SK-N-MC (cell line): ENCODE measurements at regions not wholly inside any gene's neighbourhood (a gene's known extent, or its start where the extent isn't known, plus 50 kb on each side); places are given as distances from the start of the nearest gene placed in this dataset.
"Not testable (repeated sequence)": the region's sequence is repeated elsewhere in the genome, so short reads cannot be mapped to it uniquely, and the experiment has no call there.

Experiments
- DNase-seq: peaks from one replicate; pipeline ENCODE4 v3.0.0-alpha.2; 2011; ENCODE audit warnings: low read depth, low spot score
- H3K27ac ChIP-seq: fragments of 200-600 bp; sonication (generic); 2 replicates; pipeline ENCODE4 v1.5.1; 2016; ENCODE audit warnings: mixed run types
- H3K36me3 ChIP-seq: fragments of 200-600 bp; sonication (generic); 2 replicates; pipeline ENCODE4 v1.6.1; 2017; ENCODE audit warnings: antibody characterized with exemption, low read length, mixed read lengths; ENCODE audit not compliant: insufficient read depth
- H3K4me3 ChIP-seq: fragments of 200-600 bp; sonication (generic); 2 replicates; pipeline ENCODE4 v1.5.1; 2016
- H3K9ac ChIP-seq: fragments of 200-600 bp; sonication (generic); 2 replicates; pipeline ENCODE4 v1.8.0; 2017; ENCODE audit warnings: mixed run types, mixed read lengths; ENCODE audit not compliant: insufficient read length
- H3K9me3 ChIP-seq: fragments of 200-600 bp; sonication (generic); 2 replicates; pipeline ENCODE4 v1.6.1; 2017; ENCODE audit warnings: low read depth, mild to moderate bottlenecking, antibody characterized with exemption, low read length, moderate library complexity, mixed read lengths
- EZH2 ChIP-seq: fragments of 200-600 bp; sonication (generic); IDR thresholded peaks from one replicate; pipeline ENCODE4 v1.6.1; 2017; ENCODE audit warnings: antibody characterized with exemption
- FOXP2 ChIP-seq: optimal IDR thresholded peaks from 2 replicates; pipeline ENCODE3; 2011; ENCODE audit warnings: mild to moderate bottlenecking, moderate library complexity; ENCODE audit not compliant: insufficient read depth; ENCODE audit errors: extremely low read length, control extremely low read depth
- POLR2AphosphoS5 ChIP-seq: IDR thresholded peaks from 2 replicates; pipeline ENCODE4 v1.6.1; 2012; ENCODE audit warnings: mild to moderate bottlenecking, low read depth, low read length, borderline replicate concordance

DNA sequence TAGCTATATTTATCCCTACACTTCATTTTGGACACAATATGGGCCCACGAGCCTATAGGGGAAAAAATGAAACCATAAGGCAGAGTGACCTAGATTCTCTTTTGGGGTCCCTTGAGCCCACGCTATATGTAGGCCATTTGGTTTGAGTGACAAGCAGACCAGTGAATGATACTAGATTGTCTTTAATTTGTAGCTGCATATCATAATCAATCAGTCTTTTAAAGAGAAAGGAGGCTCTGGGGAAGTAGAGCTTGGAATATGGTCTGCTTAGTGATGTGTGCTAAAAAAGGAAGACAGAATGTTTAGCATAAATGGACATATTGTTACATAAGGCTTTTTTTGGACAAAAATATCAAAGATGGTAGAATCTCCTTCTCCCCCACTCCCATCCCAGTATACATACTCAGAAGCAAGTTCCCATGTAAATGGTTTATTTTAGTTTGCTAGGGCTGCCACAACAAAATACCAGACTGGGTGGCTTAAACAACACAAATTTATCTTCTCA lies 140.8 kb downstream of the CAPZA3 start:
- H3K4me3 ChIP-seq, result no peak overlapping the region
- no peak overlapping the region for H3K27ac ChIP-seq
- TF ChIP-seq POLR2AphosphoS5 (no peak), EZH2 (no peak), FOXP2 (no peak)
- H3K9ac ChIP-seq, result no peak overlapping the region
- H3K9me3 ChIP-seq, result no peaks in the 10 kb centered on the region
- DNase-seq, result no peak
- H3K36me3 ChIP-seq, result no peaks in the 10 kb centered on the region

DNA sequence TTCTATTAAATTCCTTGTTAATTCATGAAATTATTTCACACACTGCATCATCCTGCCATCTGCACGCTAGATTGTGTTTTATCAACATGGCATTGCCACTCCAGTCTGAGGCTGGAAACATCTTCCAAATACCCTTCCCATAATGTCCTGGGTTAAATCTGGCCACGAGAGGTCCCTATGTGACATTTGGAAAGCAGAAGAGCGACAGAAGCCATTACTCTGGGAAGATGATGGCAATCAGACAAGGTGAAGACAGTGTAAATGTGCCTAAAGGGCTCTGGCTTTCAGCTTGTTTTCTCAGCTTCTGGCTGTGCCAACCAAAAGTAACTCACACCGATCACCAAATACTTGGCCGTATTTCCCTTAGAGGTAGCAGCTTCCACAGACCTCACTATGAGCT lies 144.8 kb downstream of the CAPZA3 start:
- no peak for DNase-seq

DNA sequence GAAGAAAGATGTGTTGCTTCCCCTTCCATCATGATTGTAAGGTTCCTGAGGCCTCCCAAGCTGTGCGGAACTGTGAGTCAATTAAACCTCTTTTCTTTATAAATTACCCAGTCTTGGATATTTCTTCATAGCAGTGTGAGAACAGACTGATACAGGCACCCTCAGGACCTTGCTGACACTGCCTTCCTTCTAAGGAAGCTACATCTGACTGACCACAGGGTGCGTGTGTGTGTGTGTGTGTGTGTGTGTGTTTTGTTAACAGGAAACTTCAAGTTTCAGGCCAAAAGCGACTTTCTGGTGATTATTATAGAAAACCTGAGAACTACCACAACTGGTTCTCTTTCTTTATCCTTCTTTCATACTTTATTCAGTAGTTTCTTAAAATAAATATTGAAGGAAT lies 149.0 kb downstream of the CAPZA3 start:
- H3K27ac ChIP-seq, result no peak overlapping the region
- H3K36me3 ChIP-seq, result no peaks in the 10 kb centered on the region
- H3K9ac ChIP-seq, result no peak overlapping the region
- H3K9me3 ChIP-seq, result no peaks in the 10 kb centered on the region
- no peak overlapping the region for H3K4me3 ChIP-seq
- DNase-seq, result no peak
- TF ChIP-seq EZH2, result no peak
- no peak for TF ChIP-seq FOXP2
- TF ChIP-seq POLR2AphosphoS5, result no peak

More for the DNA sequence above, 144.8 kb downstream of the CAPZA3 start:
- no peak overlapping the region for H3K27ac ChIP-seq
- H3K9me3 ChIP-seq, result no peaks in the 10 kb centered on the region
- H3K9ac ChIP-seq, result no peak overlapping the region
- no peaks in the 10 kb centered on the region for H3K36me3 ChIP-seq
- H3K4me3 ChIP-seq, result no peak overlapping the region
- TF ChIP-seq EZH2, result no peak

DNA sequence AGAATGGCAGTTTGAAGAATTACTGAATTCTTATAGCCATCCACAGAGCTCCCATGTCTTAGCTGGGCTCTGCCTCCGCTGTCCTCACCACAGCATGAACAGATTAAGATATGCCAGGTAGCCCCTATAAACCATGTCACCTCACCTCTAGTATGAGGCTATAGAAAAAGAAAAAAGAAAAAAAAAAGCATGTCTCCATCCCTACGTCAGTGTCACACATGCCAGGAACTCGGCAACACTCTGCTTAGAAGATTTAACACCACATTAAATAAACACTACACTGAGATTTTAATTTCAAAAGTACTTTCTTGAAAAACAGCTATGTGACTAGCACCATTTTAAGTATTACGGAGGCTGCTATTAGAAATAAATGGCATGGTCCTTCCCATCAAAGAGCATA lies 149.4 kb downstream of the CAPZA3 start:
- Histone ChIP-seq H3K27ac (no peak overlapping the region), H3K36me3 (no peaks in the 10 kb centered on the region), H3K9ac (no peak overlapping the region), H3K4me3 (no peak overlapping the region), H3K9me3 (no peaks in the 10 kb centered on the region)
- TF ChIP-seq FOXP2, result no peak
- no peak for TF ChIP-seq POLR2AphosphoS5
- no peak for TF ChIP-seq EZH2
- DNase-seq, result no peak

DNA sequence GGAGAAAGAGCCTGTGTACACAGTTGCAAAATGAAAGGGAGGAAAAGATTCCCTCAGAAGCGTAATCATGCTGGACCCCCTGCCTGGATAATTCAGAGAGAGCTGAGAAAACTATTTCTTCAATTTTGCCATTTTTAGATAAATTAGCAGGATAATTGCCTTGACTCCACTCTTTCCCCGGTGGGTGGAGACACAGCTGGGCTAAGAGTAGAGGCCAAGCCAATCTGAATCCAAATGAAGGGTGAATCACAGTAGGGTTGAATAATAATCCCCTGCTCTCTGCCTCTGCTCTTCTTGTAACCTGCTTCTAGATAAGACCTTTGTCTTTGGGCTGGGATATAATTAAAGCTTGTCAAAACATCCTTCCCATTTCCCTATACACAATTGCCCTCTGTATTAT lies 150.1 kb downstream of the CAPZA3 start:
- Histone ChIP-seq H3K9me3 (no peaks in the 10 kb centered on the region), H3K9ac (no peak overlapping the region), H3K27ac (no peak overlapping the region), H3K36me3 (no peaks in the 10 kb centered on the region), H3K4me3 (no peak overlapping the region)
- TF ChIP-seq FOXP2 (no peak), EZH2 (no peak), POLR2AphosphoS5 (no peak)
- no peak for DNase-seq

DNA sequence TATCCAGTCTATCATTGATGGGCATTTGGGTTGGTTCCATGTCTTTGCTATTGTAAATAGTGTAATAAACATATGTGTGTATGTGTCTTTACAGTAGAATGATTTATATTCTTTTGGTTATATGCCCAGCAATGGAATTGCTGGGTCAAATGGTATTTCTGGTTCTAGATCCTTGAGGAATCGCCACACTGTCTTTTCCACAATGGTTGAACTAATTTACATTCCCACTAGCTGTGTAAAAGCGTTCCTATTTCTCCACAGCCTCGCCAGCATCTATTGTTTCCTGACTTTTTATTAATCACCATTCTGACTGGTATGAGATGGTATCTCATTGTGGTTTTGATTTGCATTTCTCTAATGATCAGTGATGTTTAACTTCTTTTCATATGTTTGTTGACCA lies 152.7 kb downstream of the CAPZA3 start:
- H3K4me3 ChIP-seq, H3K9me3 ChIP-seq, H3K27ac ChIP-seq, H3K9ac ChIP-seq, DNase-seq, H3K36me3 ChIP-seq: not testable (repeated sequence)

DNA sequence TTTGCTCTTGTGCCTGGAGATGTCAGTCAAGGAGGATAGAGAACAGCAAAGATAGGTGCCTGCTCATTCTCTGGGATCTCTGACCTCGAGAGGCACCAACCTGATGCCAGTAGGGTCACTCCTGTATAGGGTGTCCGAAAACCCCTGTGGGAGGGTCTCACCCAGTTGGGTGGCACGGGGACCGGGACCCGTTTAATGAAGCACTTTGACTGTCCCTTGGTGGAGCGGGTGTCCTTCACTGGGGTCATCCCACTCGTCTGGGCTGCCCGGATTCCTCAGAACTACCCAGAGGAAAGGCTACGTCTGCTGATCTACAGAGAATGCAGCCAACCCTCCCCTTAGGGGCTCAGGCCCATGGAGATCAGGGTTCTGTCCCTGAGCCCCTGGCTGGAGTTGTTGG lies 157.6 kb downstream of the CAPZA3 start:
- no peak for DNase-seq
- Histone ChIP-seq H3K27ac (no peak overlapping the region), H3K9ac (no peak overlapping the region), H3K4me3 (no peak overlapping the region), H3K36me3 (no peaks in the 10 kb centered on the region), H3K9me3 (no peaks in the 10 kb centered on the region)
- TF ChIP-seq POLR2AphosphoS5, result no peak
- no peak for TF ChIP-seq FOXP2

DNA sequence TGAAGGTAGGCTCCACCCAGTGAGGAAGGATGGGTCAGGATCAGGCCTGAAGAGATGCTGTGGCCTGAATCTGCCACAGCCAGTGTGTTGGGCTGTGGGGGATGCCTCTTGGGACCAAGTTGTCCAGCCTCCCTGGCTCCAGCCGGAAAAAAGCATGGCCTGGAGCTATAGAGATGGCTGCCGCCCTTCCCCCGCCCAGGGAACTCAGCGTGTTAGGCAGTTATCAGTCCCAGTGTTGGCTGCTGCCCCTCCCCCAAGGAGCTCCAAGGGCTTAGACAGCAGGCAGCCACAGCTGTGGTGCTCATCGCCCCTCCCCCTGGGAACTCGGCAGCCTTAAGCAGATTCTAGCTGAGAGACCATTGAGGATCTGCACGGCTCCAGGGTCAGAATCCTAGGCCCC lies 158.0 kb downstream of the CAPZA3 start:
- DNase-seq, result no peak
- Histone ChIP-seq H3K27ac (no peak overlapping the region), H3K4me3 (no peak overlapping the region), H3K36me3 (no peaks in the 10 kb centered on the region), H3K9me3 (no peaks in the 10 kb centered on the region), H3K9ac (no peak overlapping the region)
- TF ChIP-seq EZH2 (no peak), POLR2AphosphoS5 (no peak), FOXP2 (no peak)

DNA sequence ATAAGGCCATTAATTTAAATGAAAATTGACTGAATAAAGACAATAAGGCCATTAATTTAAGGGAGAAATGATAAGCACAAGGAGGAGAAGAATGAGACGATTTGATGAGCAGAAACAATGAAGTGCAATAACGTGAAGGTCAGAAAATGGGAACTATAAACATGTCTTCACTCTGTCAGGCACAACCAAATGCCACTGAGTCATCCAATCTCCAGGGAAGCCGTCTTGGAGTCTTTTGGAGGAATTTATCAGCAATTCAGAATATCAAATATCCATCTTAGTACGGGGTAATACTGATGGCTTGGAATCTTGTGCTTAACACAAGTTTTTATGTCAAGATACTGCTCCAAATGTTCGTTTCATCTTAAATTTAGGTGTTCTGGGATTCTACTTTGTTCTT lies 159.9 kb downstream of the CAPZA3 start:
- DNase-seq, result no peak
- H3K9ac ChIP-seq, result no peak overlapping the region
- H3K4me3 ChIP-seq, result no peak overlapping the region
- TF ChIP-seq EZH2, result no peak
- no peak for TF ChIP-seq POLR2AphosphoS5
- TF ChIP-seq FOXP2, result no peak
- no peaks in the 10 kb centered on the region for H3K9me3 ChIP-seq
- no peaks in the 10 kb centered on the region for H3K36me3 ChIP-seq
- H3K27ac ChIP-seq, result no peak overlapping the region
